ENCODE measurements at regions not wholly inside any gene's neighbourhood (a gene's known extent, or its start where the extent isn't known, plus 50 kb on each side); places are given as distances from the start of the nearest gene placed in this dataset.

DNA sequence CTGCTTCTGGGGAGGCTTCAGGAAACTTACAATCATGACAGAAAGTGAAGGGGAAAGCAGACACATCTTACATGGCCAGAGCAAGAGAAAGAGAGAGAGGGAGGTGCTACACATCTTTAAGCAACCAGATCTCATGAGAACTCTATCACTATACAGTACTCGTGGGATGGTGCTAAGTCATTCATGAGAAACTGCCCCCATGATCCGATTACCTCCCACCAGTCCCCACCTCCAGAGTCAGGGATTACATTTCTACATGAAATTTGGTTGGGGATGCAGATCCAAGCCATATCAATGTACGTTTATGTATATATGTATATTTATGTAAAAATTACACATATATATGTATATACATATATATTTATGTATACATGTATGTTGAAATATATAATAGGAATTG lies 54.4 kb upstream of the CCDC112 start:
- TF ChIP-seq, protein P1, sequence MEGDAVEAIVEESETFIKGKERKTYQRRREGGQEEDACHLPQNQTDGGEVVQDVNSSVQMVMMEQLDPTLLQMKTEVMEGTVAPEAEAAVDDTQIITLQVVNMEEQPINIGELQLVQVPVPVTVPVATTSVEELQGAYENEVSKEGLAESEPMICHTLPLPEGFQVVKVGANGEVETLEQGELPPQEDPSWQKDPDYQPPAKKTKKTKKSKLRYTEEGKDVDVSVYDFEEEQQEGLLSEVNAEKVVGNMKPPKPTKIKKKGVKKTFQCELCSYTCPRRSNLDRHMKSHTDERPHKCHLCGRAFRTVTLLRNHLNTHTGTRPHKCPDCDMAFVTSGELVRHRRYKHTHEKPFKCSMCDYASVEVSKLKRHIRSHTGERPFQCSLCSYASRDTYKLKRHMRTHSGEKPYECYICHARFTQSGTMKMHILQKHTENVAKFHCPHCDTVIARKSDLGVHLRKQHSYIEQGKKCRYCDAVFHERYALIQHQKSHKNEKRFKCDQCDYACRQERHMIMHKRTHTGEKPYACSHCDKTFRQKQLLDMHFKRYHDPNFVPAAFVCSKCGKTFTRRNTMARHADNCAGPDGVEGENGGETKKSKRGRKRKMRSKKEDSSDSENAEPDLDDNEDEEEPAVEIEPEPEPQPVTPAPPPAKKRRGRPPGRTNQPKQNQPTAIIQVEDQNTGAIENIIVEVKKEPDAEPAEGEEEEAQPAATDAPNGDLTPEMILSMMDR (conservative IDR thresholded peaks at IDR 0.05; ENCODE audit: low read depth, low read length): no peak
- TF ChIP-seq EZH2 (IDR thresholded peaks at IDR 0.05; ENCODE audit: borderline replicate concordance, low read depth, low read length, poor library complexity, severe bottlenecking): no peak
